ENCODE measurements at regions not wholly inside any gene's neighbourhood (a gene's known extent, or its start where the extent isn't known, plus 50 kb on each side); places are given as distances from the start of the nearest gene placed in this dataset.

- no peak overlapping the region for H2AFZ ChIP-seq (ENCODE audit: control insufficient read depth, low read length)
- TF ChIP-seq EZH2 (IDR thresholded peaks at IDR 0.05; ENCODE audit: low read length) = no peak
- TF ChIP-seq CTCF (optimal IDR thresholded peaks at IDR 0.05 in 1 of 3, IDR thresholded peaks at IDR 0.05 in 1 of 3, conservative IDR thresholded peaks at IDR 0.05 in 1 of 3; ENCODE audit: extremely low read depth in 1 of 3, insufficient read depth in 2 of 3, low read length in 3 of 3) = no peak
- H3K27me3 ChIP-seq (ENCODE audit: control insufficient read depth, extremely low read depth, insufficient read depth, low read length) = no peaks in the 10 kb centered on the region
- H3K9me1 ChIP-seq (ENCODE audit: control insufficient read depth, extremely low read depth, insufficient read depth, low read length) = no peaks in the 10 kb centered on the region
- DNase-seq (ENCODE audit: low read depth, low spot score) (no peak), FAIRE-seq (no peak)
- no peaks in the 10 kb centered on the region for H3K9me3 ChIP-seq (ENCODE audit: control insufficient read depth, low read depth, low read length)
- H3K36me3 ChIP-seq (ENCODE audit: control insufficient read depth in 2 of 2, extremely low read depth in 1 of 2, insufficient read depth in 2 of 2, low read length in 2 of 2) = no peaks in the 10 kb centered on the region
- dilution Hi-C loops (cut with MboI; ENCODE audit: extremely low pct_ligation_motif_present, low sequenced_read_pairs) = no loop called here
- H3K4me1 ChIP-seq (ENCODE audit: control insufficient read depth, extremely low read depth, insufficient read depth, low read length) = no peaks in the 10 kb centered on the region
- H3K4me3 ChIP-seq (ENCODE audit: control insufficient read depth in 2 of 3, extremely low read depth in 1 of 3, insufficient read depth in 2 of 3, low read depth in 1 of 3, low read length in 3 of 3) = no peak overlapping the region
- no peak overlapping the region for H3K4me2 ChIP-seq (ENCODE audit: control insufficient read depth, extremely low read depth, insufficient read depth, low read depth, low read length)
- H4K20me1 ChIP-seq (ENCODE audit: control insufficient read depth, extremely low read depth, insufficient read depth, low read length) = no peaks in the 10 kb centered on the region
- H3K9ac ChIP-seq (ENCODE audit: control insufficient read depth, extremely low read depth, insufficient read depth, low read length) = no peak overlapping the region
- H3K79me2 ChIP-seq (ENCODE audit: control insufficient read depth, insufficient read depth, low read length) = no peaks in the 10 kb centered on the region
- H3K27ac ChIP-seq (ENCODE audit: control insufficient read depth, insufficient read depth, low read length) = no peak overlapping the region
Observed at GRCh38 chr6:156544046-156544445, 233.1 kb upstream of the ARID1B start.

- no peak overlapping the region for H3K4me3 ChIP-seq (ENCODE audit: control insufficient read depth in 2 of 3, extremely low read depth in 1 of 3, insufficient read depth in 2 of 3, low read depth in 1 of 3, low read length in 3 of 3)
- no peaks in the 10 kb centered on the region for H3K36me3 ChIP-seq (ENCODE audit: control insufficient read depth in 2 of 2, extremely low read depth in 1 of 2, insufficient read depth in 2 of 2, low read length in 2 of 2)
- dilution Hi-C loops (cut with MboI; ENCODE audit: extremely low pct_ligation_motif_present, low sequenced_read_pairs) = no loop called here
- no peaks in the 10 kb centered on the region for H3K4me1 ChIP-seq (ENCODE audit: control insufficient read depth, extremely low read depth, insufficient read depth, low read length)
- no peaks in the 10 kb centered on the region for H3K27me3 ChIP-seq (ENCODE audit: control insufficient read depth, extremely low read depth, insufficient read depth, low read length)
- no peak overlapping the region for H3K9ac ChIP-seq (ENCODE audit: control insufficient read depth, extremely low read depth, insufficient read depth, low read length)
- no peak for FAIRE-seq
- no peak for TF ChIP-seq EZH2 (IDR thresholded peaks at IDR 0.05; ENCODE audit: low read length)
- TF ChIP-seq CTCF (optimal IDR thresholded peaks at IDR 0.05 in 1 of 3, IDR thresholded peaks at IDR 0.05 in 1 of 3, conservative IDR thresholded peaks at IDR 0.05 in 1 of 3; ENCODE audit: extremely low read depth in 1 of 3, insufficient read depth in 2 of 3, low read length in 3 of 3) = no peak
- no peaks in the 10 kb centered on the region for H3K9me1 ChIP-seq (ENCODE audit: control insufficient read depth, extremely low read depth, insufficient read depth, low read length)
- DNase-seq (ENCODE audit: low read depth, low spot score) = no peak
- H3K9me3 ChIP-seq (ENCODE audit: control insufficient read depth, low read depth, low read length) = no peaks in the 10 kb centered on the region
- no peak overlapping the region for H3K4me2 ChIP-seq (ENCODE audit: control insufficient read depth, extremely low read depth, insufficient read depth, low read depth, low read length)
- no peaks in the 10 kb centered on the region for H3K79me2 ChIP-seq (ENCODE audit: control insufficient read depth, insufficient read depth, low read length)
- H3K27ac ChIP-seq (ENCODE audit: control insufficient read depth, insufficient read depth, low read length) = no peak overlapping the region
- H4K20me1 ChIP-seq (ENCODE audit: control insufficient read depth, extremely low read depth, insufficient read depth, low read length) = no peaks in the 10 kb centered on the region
- no peak overlapping the region for H2AFZ ChIP-seq (ENCODE audit: control insufficient read depth, low read length)
Observed at GRCh38 chr6:156543431-156543830, 233.7 kb upstream of the ARID1B start.

All from keratinocyte (primary cell).